ENCODE measurements at regions not wholly inside any gene's neighbourhood (a gene's known extent, or its start where the extent isn't known, plus 50 kb on each side); places are given as distances from the start of the nearest gene placed in this dataset.

GRCh38 chr17:13135506-13135905 is 117.7 kb upstream of the ELAC2 start:
- H3K36me3 ChIP-seq = no peaks in the 10 kb centered on the region
- intact Hi-C loops (cut with DNase I; ENCODE audit: low total_unique reads) = no loop called here
- H3K4me1 ChIP-seq = no peaks in the 10 kb centered on the region
- H3K27ac ChIP-seq = no peak overlapping the region
- DNase-seq = no peak
- H3K4me3 ChIP-seq = no peak overlapping the region
- TF ChIP-seq POLR2AphosphoS5 (IDR thresholded peaks at IDR 0.05) = no peak
- no peak for TF ChIP-seq POLR2A (IDR thresholded peaks at IDR 0.05)
- TF ChIP-seq CTCF (IDR thresholded peaks at IDR 0.05) = no peak
- TF ChIP-seq EP300 (IDR thresholded peaks at IDR 0.05) = no peak
- no peaks in the 10 kb centered on the region for H3K27me3 ChIP-seq
- peaks cover 0 to 11% (median 0%) of the 10 kb centered on the region in 4 donors for H3K9me3 ChIP-seq
- WGBS, 5 donors = 45 to 63% (median 54%) methylated on average over 5 of the region's 5 CpGs

GRCh38 chr17:13134076-13134475 is 116.2 kb upstream of the ELAC2 start:
- no peaks in the 10 kb centered on the region for H3K36me3 ChIP-seq
- TF ChIP-seq POLR2A (IDR thresholded peaks at IDR 0.05) = no peak
- TF ChIP-seq EP300 (IDR thresholded peaks at IDR 0.05) = no peak
- TF ChIP-seq CTCF (IDR thresholded peaks at IDR 0.05) = no peak
- no peak for TF ChIP-seq POLR2AphosphoS5 (IDR thresholded peaks at IDR 0.05)
- WGBS, 5 donors = 7 to 34% (median 13%) methylated on average over 1 of the region's 1 CpG
- peaks cover 0 to 7% (median 0%) of the 10 kb centered on the region in 4 donors for H3K9me3 ChIP-seq
- no peak overlapping the region for H3K27ac ChIP-seq
- intact Hi-C loops (cut with DNase I; ENCODE audit: low total_unique reads) = no loop called here
- no peaks in the 10 kb centered on the region for H3K4me1 ChIP-seq
- H3K27me3 ChIP-seq = no peaks in the 10 kb centered on the region
- DNase-seq = no peak
- no peak overlapping the region for H3K4me3 ChIP-seq

GRCh38 chr17:13131225-13131624 is 113.4 kb upstream of the ELAC2 start:
- no peak overlapping the region for H3K4me3 ChIP-seq
- WGBS, 5 donors = 55 to 71% (median 63%) methylated on average over 5 of the region's 5 CpGs
- H3K27ac ChIP-seq = no peak overlapping the region
- DNase-seq = no peak
- no peaks in the 10 kb centered on the region for H3K4me1 ChIP-seq
- H3K27me3 ChIP-seq = no peaks in the 10 kb centered on the region
- intact Hi-C loops (cut with DNase I; ENCODE audit: low total_unique reads) = no loop called here
- H3K9me3 ChIP-seq = no peaks in the 10 kb centered on the region
- TF ChIP-seq CTCF (IDR thresholded peaks at IDR 0.05) = no peak
- no peak for TF ChIP-seq EP300 (IDR thresholded peaks at IDR 0.05)
- TF ChIP-seq POLR2A (IDR thresholded peaks at IDR 0.05) = no peak
- TF ChIP-seq POLR2AphosphoS5 (IDR thresholded peaks at IDR 0.05) = no peak
- no peaks in the 10 kb centered on the region for H3K36me3 ChIP-seq

- intact Hi-C loops (cut with DNase I; ENCODE audit: low total_unique reads) = no loop called here
- TF ChIP-seq POLR2AphosphoS5 (IDR thresholded peaks at IDR 0.05) = no peak
- TF ChIP-seq POLR2A (IDR thresholded peaks at IDR 0.05) = no peak
- TF ChIP-seq CTCF (IDR thresholded peaks at IDR 0.05) = no peak
- no peak for TF ChIP-seq EP300 (IDR thresholded peaks at IDR 0.05)
- Histone ChIP-seq H3K9me3 (no peaks in the 10 kb centered on the region), H3K27ac (no peak overlapping the region), H3K36me3 (no peaks in the 10 kb centered on the region), H3K4me3 (no peak overlapping the region), H3K27me3 (no peaks in the 10 kb centered on the region), H3K4me1 (no peaks in the 10 kb centered on the region)
- DNase-seq = no peak
- WGBS, 5 donors = 91 to 98% (median 91%) methylated on average over 2 of the region's 2 CpGs
Observed at GRCh38 chr17:13129356-13129755, 111.5 kb upstream of the ELAC2 start.

Data from stomach (tissue), 8 donors.